ENCODE measurements at regions not wholly inside any gene's neighbourhood (a gene's known extent, or its start where the extent isn't known, plus 50 kb on each side); places are given as distances from the start of the nearest gene placed in this dataset.

DNA sequence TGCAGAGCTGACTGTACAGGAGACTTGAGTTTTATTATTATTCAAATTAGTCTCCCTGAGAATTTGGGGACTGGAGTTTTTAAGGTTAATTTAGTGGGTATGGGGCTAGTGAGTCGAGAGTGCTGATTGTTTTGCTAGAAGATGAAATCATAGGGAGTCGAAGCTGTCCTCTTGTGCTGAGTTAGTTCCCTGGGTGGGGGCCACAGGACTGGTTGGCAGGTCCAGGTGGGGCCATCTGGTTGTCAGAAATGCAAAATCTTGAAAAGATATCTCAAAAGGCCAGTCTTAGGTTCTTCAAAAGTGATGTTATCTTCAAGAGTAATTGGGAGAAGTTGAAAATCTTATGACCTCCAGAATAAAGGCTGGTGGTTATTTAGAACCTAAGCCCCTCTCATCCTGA is 267.3 kb downstream of the MYCN start:
- TF ChIP-seq, protein P1, sequence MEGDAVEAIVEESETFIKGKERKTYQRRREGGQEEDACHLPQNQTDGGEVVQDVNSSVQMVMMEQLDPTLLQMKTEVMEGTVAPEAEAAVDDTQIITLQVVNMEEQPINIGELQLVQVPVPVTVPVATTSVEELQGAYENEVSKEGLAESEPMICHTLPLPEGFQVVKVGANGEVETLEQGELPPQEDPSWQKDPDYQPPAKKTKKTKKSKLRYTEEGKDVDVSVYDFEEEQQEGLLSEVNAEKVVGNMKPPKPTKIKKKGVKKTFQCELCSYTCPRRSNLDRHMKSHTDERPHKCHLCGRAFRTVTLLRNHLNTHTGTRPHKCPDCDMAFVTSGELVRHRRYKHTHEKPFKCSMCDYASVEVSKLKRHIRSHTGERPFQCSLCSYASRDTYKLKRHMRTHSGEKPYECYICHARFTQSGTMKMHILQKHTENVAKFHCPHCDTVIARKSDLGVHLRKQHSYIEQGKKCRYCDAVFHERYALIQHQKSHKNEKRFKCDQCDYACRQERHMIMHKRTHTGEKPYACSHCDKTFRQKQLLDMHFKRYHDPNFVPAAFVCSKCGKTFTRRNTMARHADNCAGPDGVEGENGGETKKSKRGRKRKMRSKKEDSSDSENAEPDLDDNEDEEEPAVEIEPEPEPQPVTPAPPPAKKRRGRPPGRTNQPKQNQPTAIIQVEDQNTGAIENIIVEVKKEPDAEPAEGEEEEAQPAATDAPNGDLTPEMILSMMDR (IDR thresholded peaks at IDR 0.05) = no peak
- TF ChIP-seq POLR2A (IDR thresholded peaks at IDR 0.05) = no peak

Data from thyroid gland (tissue), 4 donors.